ENCODE measurements at regions not wholly inside any gene's neighbourhood (a gene's known extent, or its start where the extent isn't known, plus 50 kb on each side); places are given as distances from the start of the nearest gene placed in this dataset.

DNA sequence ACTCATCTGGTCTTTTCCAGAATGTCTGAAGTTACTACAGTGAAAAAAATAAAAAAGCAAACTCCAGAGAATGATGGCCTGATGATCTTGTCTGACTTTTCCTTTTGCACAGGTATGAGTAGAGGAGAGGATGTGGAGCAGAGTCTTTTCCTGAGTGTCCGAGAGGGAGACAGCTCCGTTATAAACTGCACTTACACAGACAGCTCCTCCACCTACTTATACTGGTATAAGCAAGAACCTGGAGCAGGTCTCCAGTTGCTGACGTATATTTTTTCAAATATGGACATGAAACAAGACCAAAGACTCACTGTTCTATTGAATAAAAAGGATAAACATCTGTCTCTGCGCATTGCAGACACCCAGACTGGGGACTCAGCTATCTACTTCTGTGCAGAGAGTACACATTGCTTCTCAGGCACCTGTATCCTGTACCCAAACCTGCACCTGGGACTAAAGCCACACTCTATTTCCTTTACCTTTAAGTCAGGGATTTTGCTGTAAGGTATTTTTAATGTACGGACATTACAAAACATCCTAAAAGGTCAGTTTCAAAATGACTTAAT, 75.8 kb upstream of the OR4E1 start:
- no peak for DNase-seq (ENCODE audit: low read depth in 2 of 2)

DNA sequence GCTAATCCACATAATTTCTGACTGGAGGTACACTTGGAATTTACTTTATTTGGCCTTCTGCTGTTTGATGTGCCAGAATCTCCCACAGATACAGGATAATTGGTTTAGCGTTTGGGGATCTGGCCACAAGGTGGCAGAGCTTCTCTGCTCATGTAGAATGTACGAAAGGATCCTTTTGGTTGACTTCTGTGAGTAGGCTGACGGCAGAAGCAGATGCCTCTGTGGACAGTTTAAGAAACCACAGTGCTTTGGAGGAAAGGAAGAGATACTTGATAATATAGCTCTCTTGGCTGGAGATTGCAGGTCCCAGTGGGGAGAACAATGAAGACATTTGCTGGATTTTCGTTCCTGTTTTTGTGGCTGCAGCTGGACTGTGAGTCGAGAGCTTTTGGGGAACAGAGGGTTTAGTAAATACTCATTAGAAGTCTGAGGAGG, 75.3 kb upstream of the OR4E1 start:
- no peak for DNase-seq (ENCODE audit: low read depth in 2 of 2)

DNA sequence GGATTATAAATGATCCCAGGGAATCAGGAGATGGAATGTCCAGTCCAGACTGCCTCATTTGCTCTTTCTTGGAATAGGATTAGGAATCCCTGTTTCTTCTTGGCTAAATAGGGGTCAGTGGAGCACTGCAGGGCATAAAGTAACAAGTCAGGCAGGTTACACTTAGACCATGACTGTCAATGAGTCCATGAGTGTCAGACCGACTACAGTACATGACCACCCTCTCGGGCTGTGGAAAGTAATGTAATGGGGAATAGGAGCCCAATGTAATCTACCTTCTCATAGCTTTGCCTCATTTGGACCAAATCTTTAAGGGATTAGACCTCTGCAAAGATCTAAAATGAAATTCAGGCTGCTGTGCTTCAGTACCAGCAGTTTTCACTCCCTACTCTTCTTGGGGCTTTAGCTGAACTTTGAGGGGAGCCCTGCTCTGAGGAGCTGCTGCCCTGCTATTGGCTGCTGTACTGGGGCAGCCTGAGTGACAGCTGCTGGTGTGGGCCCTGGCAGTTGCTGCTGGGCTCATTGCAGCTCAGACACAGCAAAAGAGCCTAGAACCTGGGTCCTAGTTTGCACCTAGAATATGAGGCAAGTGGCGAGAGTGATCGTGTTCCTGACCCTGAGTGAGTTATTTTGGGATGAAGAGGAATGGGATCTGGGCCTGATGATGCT, 62.2 kb upstream of the OR4E1 start:
- DNase-seq (ENCODE audit: low read depth in 2 of 2), result no peak

DNA sequence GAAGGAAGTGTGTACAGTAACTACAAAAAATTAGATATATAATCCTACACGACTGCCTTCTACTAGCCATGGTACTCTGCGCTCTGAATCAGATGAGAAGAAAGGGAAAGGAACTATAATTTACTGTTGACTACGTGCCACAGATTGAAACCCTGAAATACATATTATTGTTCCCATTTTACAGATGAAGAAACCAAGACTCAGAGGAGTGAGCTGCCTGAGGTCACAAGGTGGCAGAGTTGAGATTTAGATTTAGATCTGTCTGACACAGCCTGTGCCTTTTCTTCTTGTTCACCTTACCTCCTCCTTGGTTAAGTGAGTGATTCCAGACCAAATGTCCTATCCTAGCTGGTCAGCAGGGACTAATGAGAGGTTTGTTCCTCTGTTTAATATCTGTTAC, 61.6 kb upstream of the OR4E1 start:
- DNase-seq (ENCODE audit: low read depth in 2 of 2), result no peak

DNA sequence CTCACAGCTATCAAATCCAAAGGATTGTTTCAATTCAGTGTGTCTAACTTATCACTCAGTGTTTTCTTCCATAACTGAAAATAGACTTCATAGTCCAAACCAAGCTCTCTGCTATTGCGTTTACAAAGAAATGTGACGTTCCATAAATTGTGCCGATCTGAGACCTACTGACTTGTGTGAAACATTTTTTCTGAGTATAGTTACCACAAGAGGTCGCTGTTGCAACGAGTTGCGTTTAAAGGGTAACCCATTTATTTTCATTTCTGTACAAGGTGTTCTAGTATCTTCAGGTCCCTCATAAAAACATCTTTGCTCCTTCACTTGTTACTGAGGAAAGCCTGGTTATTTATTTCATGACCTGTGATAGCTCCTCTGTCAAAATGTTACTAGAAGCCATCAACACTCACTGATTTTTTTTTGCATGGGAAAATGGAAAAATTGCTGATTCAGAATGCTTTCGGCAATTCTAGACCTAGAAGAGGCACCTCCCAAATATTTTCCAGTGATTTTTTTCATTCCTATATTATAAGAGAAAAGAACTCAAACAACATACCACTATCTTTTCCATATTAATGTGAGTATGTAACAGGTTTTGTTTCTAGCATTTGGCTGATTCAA, 60.9 kb upstream of the OR4E1 start:
- no peak for DNase-seq (ENCODE audit: low read depth in 2 of 2)

DNA sequence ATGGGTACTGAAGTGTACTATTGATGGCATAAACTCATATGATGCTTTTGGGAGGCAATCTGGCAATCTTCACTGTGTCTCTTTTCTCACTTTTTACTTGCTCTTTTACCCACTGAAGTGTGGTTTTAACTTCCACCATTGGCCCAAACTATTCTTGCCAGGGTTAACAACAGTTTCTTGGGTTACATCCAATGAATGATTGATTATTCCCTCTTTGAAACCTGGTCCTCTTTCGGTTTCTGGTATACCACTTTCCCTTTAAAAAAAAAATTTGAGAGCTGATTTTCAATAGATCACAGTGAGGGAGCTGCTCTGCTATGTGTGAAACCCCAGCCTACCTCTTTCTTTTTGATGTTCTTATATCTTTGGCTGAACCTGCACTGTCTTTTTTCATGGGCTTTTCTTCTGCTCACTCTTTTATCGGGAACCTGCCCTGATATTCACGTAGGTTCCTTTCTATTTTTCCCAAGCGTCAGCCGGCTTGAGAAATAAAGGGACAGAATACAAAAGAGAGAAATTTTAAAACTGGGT, 56.1 kb upstream of the OR4E1 start:
- no peak for DNase-seq (ENCODE audit: low read depth in 2 of 2)

DNA sequence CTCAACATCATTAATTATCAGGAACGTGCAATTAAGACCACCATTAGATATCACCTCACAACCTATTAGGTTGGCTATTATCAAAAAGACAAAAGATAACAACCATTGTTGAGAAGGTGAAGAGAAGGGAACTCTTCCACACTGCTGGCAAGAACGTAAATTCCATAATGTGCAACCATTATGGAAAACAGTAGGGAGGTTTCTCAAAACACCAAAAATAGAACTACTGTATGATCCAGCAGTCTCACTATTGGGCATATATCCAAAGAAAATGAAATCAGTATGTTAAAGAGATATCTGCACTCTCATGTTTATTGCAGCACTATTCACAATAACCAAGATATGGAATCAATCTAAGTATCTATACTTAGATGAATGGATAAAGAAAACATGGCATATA, 51.6 kb upstream of the OR4E1 start:
- no peak for DNase-seq (ENCODE audit: low read depth in 2 of 2)

DNA sequence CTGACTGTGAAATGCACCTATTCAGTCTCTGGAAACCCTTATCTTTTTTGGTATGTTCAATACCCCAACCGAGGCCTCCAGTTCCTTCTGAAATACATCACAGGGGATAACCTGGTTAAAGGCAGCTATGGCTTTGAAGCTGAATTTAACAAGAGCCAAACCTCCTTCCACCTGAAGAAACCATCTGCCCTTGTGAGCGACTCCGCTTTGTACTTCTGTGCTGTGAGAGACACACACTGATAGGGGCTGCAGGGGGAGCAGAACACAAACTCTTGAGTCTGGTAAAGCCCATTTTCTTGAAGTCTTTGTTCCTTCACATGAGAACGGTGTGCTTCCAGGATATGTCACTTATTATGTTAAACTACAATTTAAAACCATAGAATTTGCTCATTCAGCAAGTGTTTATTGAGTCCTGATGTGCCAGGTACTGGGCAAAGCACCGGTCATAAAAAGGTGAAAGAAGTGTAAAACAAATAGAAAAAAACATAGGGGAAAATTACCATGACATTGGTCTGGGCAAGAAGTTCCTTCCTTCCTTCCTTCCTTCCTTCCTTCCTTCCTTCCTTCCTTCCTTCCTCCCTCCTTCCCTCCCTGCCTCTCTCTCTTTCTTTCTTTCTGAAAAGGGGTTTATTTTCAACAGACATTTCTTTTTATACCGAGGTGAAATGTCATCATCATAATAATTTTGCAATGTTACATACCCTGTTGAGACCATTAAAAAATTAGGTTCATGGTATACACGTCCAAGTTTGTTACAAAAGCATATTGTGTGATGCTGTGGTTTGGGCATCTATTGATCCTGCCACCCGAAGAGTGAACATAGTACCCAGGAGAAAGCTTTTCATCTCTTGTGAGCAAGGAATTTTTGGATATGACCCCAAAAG, 50.7 kb upstream of the OR4E1 start:
- DNase-seq (ENCODE audit: low read depth in 2 of 2), result no peak

DNA sequence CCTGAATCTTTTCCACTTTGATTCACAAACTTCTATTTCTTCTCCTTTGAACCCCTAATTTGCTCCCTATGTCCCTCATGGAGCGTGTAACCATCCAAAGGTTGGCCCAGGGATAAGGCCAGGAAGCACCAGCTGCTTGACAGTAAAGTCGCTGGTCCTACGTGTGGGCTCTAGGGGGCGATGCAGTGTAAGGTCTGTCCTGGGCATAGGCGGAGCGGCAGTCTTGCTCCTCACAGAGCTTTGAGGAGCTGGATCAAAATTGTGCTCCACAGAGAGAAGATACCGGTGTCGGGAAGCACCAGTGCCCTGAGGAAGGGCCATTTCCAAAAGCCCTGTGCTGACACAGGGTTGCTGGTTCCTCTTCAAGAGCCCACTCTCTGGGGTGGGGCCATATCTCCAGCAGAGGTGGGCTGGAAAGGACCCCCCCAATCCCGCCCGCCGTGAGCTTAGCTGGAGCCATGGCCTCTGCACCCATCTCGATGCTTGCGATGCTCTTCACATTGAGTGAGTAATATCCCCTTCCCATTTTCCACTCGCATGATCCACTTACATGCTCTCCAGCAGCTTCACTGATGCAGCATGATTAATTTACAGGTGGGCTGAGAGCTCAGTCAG, 49.9 kb upstream of the OR4E1 start:
- no peak for DNase-seq (ENCODE audit: low read depth in 2 of 2)
